HG03439 (cell line): ENCODE measurements at regions not wholly inside any gene's neighbourhood (a gene's known extent, or its start where the extent isn't known, plus 50 kb on each side); places are given as distances from the start of the nearest gene placed in this dataset.
"Not testable (repeated sequence)": the region's sequence is repeated elsewhere in the genome, so short reads cannot be mapped to it uniquely, and the experiment has no call there.

Experiments
- ATAC-seq: cut with Tn5 transposase; IDR thresholded peaks from one replicate; pipeline ENCODE4 v1.9.1; 2021; ENCODE audit warnings: mild to moderate bottlenecking, moderate library complexity; ENCODE audit not compliant: unreplicated experiment

- ATAC-seq, result no peak
Observed at GRCh38 chr7:113405296-113406056, 287.1 kb upstream of the SMIM30 start.

DNA sequence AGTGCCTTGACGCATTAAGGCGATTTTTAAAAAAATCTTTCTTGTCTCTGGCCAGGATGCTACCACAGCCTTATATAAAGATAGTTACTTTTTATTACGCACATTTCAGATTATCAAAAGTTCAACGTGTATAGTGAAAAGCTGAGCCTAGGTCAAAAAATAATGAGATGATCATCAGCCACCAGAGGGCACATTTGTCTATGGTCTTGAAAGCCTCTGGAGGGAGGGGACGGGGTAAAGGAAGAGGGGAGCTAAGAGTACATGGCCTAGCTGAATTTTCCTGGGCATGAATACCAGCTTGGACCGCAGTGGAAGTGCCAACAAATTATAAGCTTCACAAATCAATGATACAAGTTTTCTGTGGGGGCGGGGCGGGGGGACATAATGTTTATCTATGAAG lies 285.9 kb upstream of the SMIM30 start:
- ATAC-seq, result no peak

- no peak for ATAC-seq
Observed at GRCh38 chr7:113402482-113402881, 284.1 kb upstream of the SMIM30 start.

- no peak for ATAC-seq
Observed at GRCh38 chr7:113402005-113402404, 283.7 kb upstream of the SMIM30 start.

GRCh38 chr7:113394856-113395255 lies 276.5 kb upstream of the SMIM30 start:
- no peak for ATAC-seq

- ATAC-seq, result no peak
Observed at GRCh38 chr7:113392841-113393540, 274.6 kb upstream of the SMIM30 start.

- ATAC-seq, result no peak
Observed at GRCh38 chr7:113392421-113392820, 274.1 kb upstream of the SMIM30 start.

DNA sequence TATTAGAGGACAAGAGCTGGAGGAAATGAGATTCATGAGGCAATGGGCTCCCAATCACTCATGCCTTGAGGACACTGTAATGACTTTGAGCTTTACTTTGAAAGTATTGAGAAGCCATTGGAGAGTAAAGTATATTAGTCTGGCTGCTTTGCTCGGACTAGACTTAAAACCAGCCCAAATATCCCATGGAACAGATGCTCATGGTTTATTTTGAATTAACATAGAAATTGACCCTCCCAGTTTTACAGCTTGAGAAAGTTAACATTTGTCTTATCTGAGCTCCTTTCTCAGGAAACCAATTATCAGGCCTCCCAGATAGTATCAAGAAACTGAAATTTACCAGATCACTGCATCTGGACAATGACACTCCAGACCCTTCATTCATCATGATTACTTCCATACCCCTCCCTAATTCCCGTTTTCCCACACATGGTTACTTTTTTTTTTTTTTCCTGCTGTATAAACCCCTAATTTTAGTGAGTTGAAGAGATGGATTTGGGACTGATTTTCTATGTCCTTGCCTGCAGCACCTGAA lies 270.8 kb upstream of the SMIM30 start:
- ATAC-seq, result no peak

DNA sequence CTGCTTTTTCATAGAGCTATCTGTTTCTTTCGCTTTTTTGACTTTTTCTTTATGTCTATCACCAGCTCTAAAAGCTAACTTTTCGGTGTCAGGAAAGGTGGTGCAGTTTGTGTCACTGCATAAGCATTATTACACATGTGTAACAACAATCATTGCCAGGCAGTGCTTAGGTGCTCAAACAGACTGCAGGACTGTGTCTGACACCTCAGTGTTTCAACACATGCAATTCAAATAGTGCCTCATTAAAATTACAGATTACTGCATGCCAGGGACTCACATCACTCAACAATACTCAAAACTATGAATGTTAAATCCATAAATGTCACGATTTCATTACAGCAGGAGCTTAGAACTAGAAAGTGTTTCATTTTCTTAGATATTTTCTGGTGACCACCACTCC lies 265.3 kb upstream of the SMIM30 start:
- no peak for ATAC-seq

DNA sequence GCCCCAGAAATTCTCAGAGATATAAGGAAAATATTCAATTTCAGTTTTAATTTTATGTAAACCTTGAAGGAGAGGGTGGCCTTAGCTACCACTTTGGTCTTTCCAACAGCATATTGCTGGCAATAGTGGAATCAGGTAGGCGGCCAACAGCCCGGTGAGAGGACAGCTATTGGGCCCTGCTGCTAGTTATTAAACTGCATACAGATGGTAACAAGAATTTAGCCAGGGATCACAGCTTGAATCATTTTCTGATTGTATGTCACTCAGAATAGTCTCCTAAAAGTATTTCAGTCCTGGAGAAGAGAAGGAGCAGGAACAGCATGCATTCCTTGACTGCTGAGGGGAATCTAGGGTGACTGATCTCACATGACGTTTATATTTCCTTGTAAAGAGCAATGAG lies 261.4 kb upstream of the SMIM30 start:
- ATAC-seq, result no peak

DNA sequence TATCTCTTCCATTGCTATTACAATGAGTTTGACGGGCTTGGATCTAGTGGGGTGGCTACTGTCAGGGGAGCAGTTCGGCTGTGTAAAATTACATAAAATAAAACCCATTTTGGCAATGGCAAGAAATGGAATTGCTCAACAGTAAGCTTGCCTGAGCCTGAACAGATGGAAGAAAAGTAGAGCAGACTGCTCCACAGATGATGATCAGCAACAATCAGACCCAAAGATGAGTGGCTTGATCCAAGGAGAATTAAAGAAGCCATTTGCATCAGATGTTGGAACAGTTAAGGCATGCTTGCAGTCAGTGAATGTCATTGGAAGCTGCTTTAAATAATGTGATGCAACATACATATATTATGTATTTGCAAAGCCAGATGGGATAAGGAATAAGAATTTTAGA lies 256.6 kb upstream of the SMIM30 start:
- ATAC-seq, result no peak

DNA sequence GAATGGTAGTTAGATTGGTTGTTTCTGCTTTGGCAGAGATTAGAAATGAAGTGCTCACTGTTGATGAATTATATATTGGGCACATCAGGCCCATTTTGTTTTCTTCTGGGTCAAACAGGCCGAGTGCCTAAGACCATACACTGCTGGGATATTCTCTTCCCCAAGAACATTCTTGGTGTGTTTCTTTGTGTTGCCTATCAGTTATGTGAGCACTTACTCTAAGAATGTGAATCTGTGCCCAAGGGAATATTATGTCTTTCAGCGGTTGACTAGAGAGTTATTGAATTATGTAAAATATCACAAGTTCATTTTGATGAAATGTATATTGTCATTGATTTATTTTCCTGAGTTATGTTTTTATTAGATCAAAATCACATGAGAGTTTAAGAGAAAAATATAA lies 255.5 kb upstream of the SMIM30 start:
- no peak for ATAC-seq

DNA sequence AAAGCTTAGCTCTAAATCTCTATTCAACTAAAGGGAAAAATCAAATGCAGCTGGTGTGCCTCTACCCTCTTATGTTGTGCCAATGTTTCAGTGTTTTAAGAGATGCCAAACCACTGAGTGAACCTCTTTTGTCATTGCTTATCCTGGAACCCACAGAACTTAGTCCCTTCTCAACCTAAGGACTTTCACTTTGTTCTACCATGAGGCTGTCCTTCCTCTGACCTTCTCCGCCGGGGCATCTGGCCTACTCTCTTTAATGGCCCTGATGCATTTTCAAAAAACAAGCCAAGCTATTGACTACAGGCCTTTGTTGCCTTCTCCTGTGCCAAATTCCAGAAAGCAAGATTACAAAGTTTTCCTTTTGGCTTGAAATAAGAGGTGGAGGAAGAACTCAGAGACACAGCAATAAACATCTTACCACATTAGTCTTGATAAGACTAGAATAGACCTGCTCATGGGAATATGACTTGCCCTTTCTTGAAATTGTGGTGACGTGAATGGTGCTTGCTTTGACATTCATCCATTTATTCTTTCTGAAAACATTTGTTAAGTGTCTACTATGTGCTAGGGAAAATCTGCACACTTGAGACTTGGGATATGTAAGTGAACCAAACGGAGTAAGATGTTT lies 253.2 kb upstream of the SMIM30 start:
- no peak for ATAC-seq

GRCh38 chr7:113370910-113371309 lies 252.6 kb upstream of the SMIM30 start:
- no peak for ATAC-seq

- no peak for ATAC-seq
Observed at GRCh38 chr7:113368256-113368655, 249.9 kb upstream of the SMIM30 start.

GRCh38 chr7:113367041-113367586 lies 248.8 kb upstream of the SMIM30 start:
- ATAC-seq, result no peak

DNA sequence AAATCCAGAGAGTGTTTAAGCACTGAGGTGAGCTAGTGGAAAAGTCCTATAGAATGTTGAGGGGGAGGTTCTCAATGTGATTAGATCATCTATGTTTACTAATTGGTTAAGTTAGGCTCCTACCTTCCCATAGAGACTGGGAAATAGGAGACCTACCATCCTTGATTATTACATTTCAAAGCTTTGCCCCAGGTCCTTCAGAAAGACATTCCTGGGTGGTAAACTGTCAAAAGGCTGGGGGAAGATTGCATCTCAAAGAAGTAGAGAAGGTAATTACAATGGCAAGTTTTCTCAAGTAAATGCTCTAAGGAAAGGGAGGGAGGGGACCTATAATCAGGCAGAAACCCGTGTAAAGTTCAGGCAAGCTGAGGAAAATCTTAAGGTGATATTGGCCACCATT lies 247.8 kb upstream of the SMIM30 start:
- ATAC-seq, result no peak

DNA sequence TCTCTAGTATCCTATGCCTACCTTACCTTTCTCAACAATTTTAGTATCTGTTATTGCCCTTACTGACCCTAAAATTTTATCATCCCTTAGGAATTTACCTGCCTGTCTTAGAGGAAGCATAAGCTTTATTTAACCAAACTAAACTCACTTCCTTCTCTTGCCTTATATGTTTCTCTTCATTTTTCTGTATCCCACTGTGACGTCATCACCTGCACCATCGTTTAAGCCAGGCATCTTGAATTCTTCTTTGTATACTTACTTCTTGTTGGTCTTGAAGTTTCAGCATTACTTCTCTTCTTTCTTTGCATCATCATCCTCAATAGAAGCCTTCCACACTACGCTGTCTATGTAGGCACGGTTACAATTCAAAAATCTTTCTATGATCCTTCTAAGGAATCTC lies 231.0 kb upstream of the SMIM30 start:
- ATAC-seq, result no peak

DNA sequence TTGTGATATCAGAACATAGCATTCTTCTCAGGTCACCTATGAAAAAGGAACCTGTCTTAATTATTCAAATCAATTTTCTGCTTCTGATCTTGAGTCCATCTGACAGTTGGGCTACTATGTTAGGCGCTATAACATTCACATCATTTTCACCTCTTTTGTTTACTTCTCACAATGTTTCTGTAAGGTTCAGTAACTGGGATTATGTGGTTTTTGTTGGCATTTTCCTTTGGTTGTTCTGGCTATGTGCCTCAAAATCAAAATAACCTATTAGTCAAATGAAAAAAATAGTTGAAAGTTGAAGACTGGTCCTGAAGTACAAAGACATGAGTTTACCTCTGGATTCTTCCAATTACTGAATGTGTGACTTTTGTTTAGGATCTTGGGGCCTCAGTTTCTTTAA lies 221.3 kb upstream of the SMIM30 start:
- no peak for ATAC-seq

DNA sequence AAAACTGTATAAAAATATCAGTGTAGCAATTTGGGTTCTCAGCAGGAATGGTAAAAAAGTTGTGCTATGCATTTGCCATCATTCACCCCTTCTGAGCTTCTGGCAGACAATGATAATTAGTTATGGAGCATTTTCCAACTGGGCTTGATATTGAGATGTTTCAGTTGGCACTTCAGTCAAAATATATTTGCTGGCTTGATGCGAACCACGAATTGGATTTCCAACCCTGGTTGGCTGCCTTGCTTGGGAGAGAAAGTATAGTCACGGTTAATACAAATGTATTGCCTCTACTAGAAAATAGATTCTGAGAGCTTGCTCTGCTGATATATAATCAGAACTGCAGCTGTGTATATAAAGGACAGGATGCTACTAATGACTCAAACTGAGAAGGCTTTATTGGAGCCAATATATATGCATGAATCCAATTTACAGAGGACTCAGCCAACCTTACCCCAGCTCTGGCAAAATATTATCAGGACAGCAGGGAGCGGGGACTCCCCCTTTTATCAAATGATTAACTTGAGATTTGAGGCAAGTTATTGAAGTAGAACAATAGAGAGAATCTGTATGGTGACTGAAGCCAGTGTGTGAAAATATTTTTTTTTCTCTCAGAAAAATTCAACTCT lies 219.8 kb upstream of the SMIM30 start:
- no peak for ATAC-seq

GRCh38 chr7:113336838-113337237 lies 218.5 kb upstream of the SMIM30 start:
- not testable (repeated sequence) for ATAC-seq
